Hepatocyte (in vitro differentiated cells): ENCODE measurements at regions not wholly inside any gene's neighbourhood (a gene's known extent, or its start where the extent isn't known, plus 50 kb on each side); places are given as distances from the start of the nearest gene placed in this dataset.

Experiments
- DNase-seq: peaks from one replicate; pipeline ENCODE4 v3.0.0-alpha.2; 2016; ENCODE audit warnings: low spot score
- H2AFZ ChIP-seq: fragments of 200-600 bp; sonication (generic); 2 replicates; pipeline ENCODE4 v1.6.0; 2016; ENCODE audit warnings: antibody characterized with exemption, mild to moderate bottlenecking
- H3K27ac ChIP-seq: fragments of 200-600 bp; sonication (generic); 2 replicates; pipeline ENCODE4 v1.5.1; 2016; ENCODE audit warnings: mild to moderate bottlenecking
- H3K27me3 ChIP-seq: fragments of 200-600 bp; sonication (generic); 2 replicates; pipeline ENCODE4 v1.6.1; 2016
- H3K36me3 ChIP-seq: fragments of 200-600 bp; sonication (generic); replicated peaks from 2 replicates; pipeline ENCODE4 v1.5.1; 2016; ENCODE audit warnings: low read depth; ENCODE audit not compliant: insufficient read depth
- H3K4me1 ChIP-seq: fragments of 200-600 bp; sonication (generic); 2 replicates; pipeline ENCODE4 v1.5.1; 2016; ENCODE audit warnings: mild to moderate bottlenecking, moderate library complexity; ENCODE audit not compliant: insufficient read depth
- H3K4me2 ChIP-seq: fragments of 200-600 bp; sonication (generic); 2 replicates; pipeline ENCODE4 v1.6.0; 2016
- H3K4me3 ChIP-seq: fragments of 200-600 bp; sonication (generic); 2 replicates; pipeline ENCODE4 v1.5.1; 2016; ENCODE audit warnings: mild to moderate bottlenecking
- H3K79me2 ChIP-seq: fragments of 200-600 bp; sonication (generic); 2 replicates; pipeline ENCODE4 v1.6.0; 2017; ENCODE audit warnings: mild to moderate bottlenecking
- H3K9me2 ChIP-seq: fragments of 200-600 bp; sonication (generic); replicated peaks from 2 replicates; pipeline ENCODE4 v1.6.0; 2017; ENCODE audit warnings: mild to moderate bottlenecking; ENCODE audit not compliant: insufficient read depth
- H3K9me3 ChIP-seq: fragments of 200-600 bp; sonication (generic); 2 replicates; pipeline ENCODE4 v1.5.1; 2016; ENCODE audit warnings: low read depth, mild to moderate bottlenecking
- H4K20me1 ChIP-seq: fragments of 200-600 bp; sonication (generic); 2 replicates; pipeline ENCODE4 v1.6.0; 2016; ENCODE audit warnings: mild to moderate bottlenecking; ENCODE audit not compliant: insufficient read depth, poor library complexity, severe bottlenecking
- EZH2 ChIP-seq: fragments of 200-600 bp; sonication (generic); IDR thresholded peaks from 2 replicates; pipeline ENCODE4 v1.6.1; 2016; ENCODE audit warnings: antibody characterized with exemption, mild to moderate bottlenecking, borderline replicate concordance
- EZH2phosphoT487 ChIP-seq: fragments of 200-600 bp; sonication (generic); IDR thresholded peaks from one replicate; pipeline ENCODE4 v1.6.1; 2018; ENCODE audit warnings: antibody characterized with exemption, mild to moderate bottlenecking, low read depth, moderate library complexity; ENCODE audit not compliant: unreplicated experiment, severe bottlenecking
- WGBS: methylation state at CpG from one replicate; pipeline ENCODE4 v1.1.6; 2016; ENCODE audit warnings: low lambda C conversion rate; ENCODE audit errors: missing lambda C conversion rate; 5-methylcytosine and 5-hydroxymethylcytosine counted together
- TF ChIP-seq, protein P1 (sequence below): fragments of 200-600 bp; sonication (generic); IDR thresholded peaks from 2 replicates; pipeline ENCODE4 v1.5.1; 2016; ENCODE audit warnings: antibody characterized with exemption, mild to moderate bottlenecking; ENCODE audit not compliant: poor library complexity

DNA sequence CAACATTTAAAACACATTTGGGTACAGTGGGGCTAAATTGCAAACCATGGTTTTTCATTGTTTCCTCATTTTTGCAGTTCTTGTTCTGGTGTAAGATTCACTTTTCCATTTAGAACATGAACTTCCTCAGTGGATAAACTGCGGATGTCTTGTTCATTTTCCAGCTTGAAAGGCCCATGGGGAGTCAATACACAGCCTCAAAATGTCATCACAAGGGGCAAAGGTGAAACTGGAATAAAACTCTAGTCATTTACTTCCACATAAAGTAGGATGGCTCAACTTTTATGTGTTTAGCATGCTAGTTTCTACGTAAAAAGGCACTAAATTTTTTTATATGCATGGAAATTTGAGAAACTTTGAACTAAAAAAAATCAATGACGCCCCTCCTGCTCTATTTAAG is 718.8 kb downstream of the TLR4 start:
- H3K4me3 ChIP-seq: no peak overlapping the region
- H3K27ac ChIP-seq: peak overlapping the region; percentile 54
- H3K9me2 ChIP-seq: peaks cover 2% of the 10 kb centered on the region
- no peak overlapping the region for H3K4me2 ChIP-seq
- H3K36me3 ChIP-seq: no peaks in the 10 kb centered on the region
- no peaks in the 10 kb centered on the region for H3K27me3 ChIP-seq
- DNase-seq: no peak
- TF ChIP-seq, protein P1, sequence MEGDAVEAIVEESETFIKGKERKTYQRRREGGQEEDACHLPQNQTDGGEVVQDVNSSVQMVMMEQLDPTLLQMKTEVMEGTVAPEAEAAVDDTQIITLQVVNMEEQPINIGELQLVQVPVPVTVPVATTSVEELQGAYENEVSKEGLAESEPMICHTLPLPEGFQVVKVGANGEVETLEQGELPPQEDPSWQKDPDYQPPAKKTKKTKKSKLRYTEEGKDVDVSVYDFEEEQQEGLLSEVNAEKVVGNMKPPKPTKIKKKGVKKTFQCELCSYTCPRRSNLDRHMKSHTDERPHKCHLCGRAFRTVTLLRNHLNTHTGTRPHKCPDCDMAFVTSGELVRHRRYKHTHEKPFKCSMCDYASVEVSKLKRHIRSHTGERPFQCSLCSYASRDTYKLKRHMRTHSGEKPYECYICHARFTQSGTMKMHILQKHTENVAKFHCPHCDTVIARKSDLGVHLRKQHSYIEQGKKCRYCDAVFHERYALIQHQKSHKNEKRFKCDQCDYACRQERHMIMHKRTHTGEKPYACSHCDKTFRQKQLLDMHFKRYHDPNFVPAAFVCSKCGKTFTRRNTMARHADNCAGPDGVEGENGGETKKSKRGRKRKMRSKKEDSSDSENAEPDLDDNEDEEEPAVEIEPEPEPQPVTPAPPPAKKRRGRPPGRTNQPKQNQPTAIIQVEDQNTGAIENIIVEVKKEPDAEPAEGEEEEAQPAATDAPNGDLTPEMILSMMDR: no peak
- TF ChIP-seq EZH2: no peak
- no peak for TF ChIP-seq EZH2phosphoT487
- peaks cover 10% of the 10 kb centered on the region for H3K4me1 ChIP-seq
- H2AFZ ChIP-seq: no peak overlapping the region
- no peaks in the 10 kb centered on the region for H4K20me1 ChIP-seq
- H3K9me3 ChIP-seq: no peaks in the 10 kb centered on the region
- 80% methylated on average over 3 of the region's 3 CpGs for WGBS
- H3K79me2 ChIP-seq: no peaks in the 10 kb centered on the region

DNA sequence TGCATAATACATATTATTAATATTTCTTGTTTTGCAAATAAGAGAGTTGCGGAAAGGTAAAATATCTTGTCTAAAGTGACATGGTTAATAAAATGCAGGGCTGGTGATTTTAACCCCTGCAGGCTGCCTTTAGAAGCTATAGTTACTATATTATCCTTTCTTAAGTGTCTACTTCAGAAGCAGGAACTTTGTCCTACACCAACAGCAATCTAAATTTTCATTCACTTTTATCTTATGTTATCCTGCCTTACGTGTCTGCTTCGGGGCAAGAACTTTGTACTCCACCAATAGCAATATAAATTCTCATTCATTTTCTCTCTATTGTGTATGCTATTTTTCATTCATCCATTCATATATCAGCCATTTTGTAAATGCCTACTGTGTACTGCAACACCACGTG is 719.5 kb downstream of the TLR4 start:
- Histone ChIP-seq H3K4me3 (no peak overlapping the region), H3K36me3 (no peaks in the 10 kb centered on the region), H2AFZ (no peak overlapping the region), H3K9me2 (peaks cover 2% of the 10 kb centered on the region), H4K20me1 (no peaks in the 10 kb centered on the region), H3K4me2 (no peak overlapping the region), H3K79me2 (no peaks in the 10 kb centered on the region), H3K27me3 (no peaks in the 10 kb centered on the region), H3K4me1 (peaks cover 10% of the 10 kb centered on the region), H3K9me3 (no peaks in the 10 kb centered on the region), H3K27ac (peak overlapping the region; percentile 54)
- no peak for DNase-seq
- TF ChIP-seq, protein P1: no peak
- TF ChIP-seq EZH2phosphoT487 (no peak), EZH2 (no peak)
- WGBS: 77% methylated on average over 4 of the region's 4 CpGs

DNA sequence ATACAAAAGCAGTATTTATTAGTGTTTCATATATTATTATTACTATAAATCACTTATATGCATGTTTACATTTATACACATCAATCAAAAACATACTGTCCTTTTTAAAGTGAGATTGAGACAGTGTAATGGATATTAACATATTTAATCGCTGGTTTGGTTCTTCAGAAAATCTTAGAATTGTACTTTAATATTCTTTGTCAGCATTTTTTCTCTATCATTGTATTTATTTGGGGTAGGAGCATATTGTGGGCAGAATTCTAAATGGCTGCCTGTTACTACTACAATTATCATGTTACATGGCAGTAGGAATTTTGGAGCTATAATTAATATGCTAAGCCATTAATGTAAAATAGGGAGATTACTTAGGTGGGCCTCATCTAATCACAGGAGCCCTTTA is 722.6 kb downstream of the TLR4 start:
- H3K27me3 ChIP-seq: no peaks in the 10 kb centered on the region
- H2AFZ ChIP-seq: no peak overlapping the region
- no peak overlapping the region for H3K4me2 ChIP-seq
- no peak for TF ChIP-seq EZH2phosphoT487
- TF ChIP-seq, protein P1: no peak
- no peaks in the 10 kb centered on the region for H3K9me2 ChIP-seq
- H4K20me1 ChIP-seq: no peaks in the 10 kb centered on the region
- no peaks in the 10 kb centered on the region for H3K9me3 ChIP-seq
- H3K4me3 ChIP-seq: no peak overlapping the region
- DNase-seq: no peak
- H3K27ac ChIP-seq: no peak overlapping the region
- 94% methylated on average over 1 of the region's 1 CpG for WGBS
- peaks cover 10% of the 10 kb centered on the region for H3K4me1 ChIP-seq
- no peaks in the 10 kb centered on the region for H3K36me3 ChIP-seq
- H3K79me2 ChIP-seq: no peaks in the 10 kb centered on the region

DNA sequence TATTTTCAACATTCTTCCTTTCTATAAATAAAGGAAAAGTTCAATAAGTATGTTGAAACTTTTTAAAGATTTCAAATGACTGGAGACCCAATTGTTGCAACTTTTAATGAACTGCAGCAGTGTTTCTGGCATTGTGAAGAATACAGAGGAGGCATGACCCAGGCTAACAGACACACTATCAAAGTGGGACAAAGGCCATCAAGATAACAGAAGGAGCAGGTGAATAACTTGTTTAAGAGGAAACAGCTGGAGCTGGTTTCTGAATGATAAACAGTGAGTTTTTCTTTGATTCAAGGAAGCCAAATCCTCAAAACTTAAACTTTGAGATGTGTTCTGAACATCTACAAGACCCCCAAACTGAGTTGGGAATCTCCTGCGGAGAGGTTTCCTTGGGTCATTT is 734.6 kb downstream of the TLR4 start:
- H3K4me2 ChIP-seq: peak overlapping the region; percentile 51
- H3K9me2 ChIP-seq: no peaks in the 10 kb centered on the region
- H3K4me1 ChIP-seq: no peaks in the 10 kb centered on the region
- H3K36me3 ChIP-seq: no peaks in the 10 kb centered on the region
- H3K27ac ChIP-seq: peak overlapping the region; percentile 78
- H3K79me2 ChIP-seq: no peaks in the 10 kb centered on the region
- no peaks in the 10 kb centered on the region for H3K27me3 ChIP-seq
- WGBS: 95% methylated on average over 1 of the region's 1 CpG
- TF ChIP-seq EZH2 (no peak), EZH2phosphoT487 (no peak)
- TF ChIP-seq, protein P1: no peak
- peak; percentile 20 for DNase-seq
- H3K4me3 ChIP-seq: no peak overlapping the region
- H4K20me1 ChIP-seq: no peaks in the 10 kb centered on the region
- no peaks in the 10 kb centered on the region for H3K9me3 ChIP-seq
- no peak overlapping the region for H2AFZ ChIP-seq
